ENCODE measurements at regions not wholly inside any gene's neighbourhood (a gene's known extent, or its start where the extent isn't known, plus 50 kb on each side); places are given as distances from the start of the nearest gene placed in this dataset.
"Not testable (repeated sequence)": the region's sequence is repeated elsewhere in the genome, so short reads cannot be mapped to it uniquely, and the experiment has no call there.

DNA sequence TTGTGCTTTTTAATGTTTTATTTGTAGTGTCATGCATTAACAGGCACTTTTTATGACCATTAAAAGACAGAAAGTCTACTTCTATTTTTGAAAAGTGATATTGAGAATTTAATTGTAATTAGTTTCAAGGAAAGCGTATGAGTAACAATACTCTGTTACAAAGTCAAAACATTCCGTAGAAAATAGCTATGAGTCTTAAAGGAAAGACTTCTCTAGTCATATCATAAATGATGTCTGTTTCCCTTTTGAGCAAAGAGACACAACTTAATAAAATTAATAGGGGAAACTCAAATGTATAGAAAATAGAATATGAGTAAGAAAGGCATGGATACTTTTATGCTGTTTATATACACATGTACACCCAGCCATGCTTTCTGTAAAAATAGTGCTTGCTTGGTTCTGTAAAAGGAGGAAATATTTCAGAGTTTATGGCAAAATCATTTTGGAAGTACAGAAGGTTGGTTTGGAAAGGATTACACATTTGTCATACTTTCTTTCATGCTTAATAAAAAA, 107.8 kb upstream of the AHI1 start:
- no peak for DNase-seq (ENCODE audit: low spot score)

DNA sequence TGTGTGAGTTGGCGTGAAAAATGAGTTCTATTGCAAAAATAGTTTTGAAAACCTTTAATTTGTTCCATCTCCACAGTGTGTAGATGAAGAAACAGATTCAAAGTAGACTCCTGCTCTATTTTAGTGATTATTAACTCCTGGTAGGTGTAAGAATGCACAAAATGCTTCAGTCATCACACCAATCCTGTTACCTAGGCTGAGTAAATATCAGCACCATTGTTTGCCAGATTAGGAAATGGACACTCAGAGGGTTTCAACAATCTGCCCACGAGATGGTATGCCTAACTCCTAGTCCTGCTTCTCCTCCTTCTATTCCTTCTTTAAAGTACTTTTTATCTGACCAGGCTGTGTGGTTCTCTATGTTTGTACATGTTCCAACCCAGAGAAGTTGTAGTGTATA, 108.9 kb upstream of the AHI1 start:
- no peak for DNase-seq (ENCODE audit: low spot score)

DNA sequence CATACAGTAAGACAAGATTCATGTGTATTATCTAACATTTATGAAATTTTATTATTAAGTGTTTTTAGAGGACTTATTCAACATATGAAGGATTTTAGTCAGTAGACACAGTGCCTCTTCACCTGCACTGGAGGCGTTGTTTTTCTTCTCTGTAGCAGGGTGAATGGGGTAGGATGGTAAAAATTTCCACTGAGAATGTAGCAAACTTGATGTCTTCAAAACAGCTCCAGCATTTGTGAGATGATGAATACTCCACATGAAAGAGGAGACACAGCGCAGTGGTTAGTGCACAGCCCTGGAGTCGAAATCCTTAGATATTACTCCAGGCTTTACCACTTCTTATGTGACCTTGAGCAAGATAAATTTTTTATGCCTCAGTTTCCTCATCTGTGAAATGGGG, 110.5 kb upstream of the AHI1 start:
- DNase-seq (ENCODE audit: low spot score): no peak

DNA sequence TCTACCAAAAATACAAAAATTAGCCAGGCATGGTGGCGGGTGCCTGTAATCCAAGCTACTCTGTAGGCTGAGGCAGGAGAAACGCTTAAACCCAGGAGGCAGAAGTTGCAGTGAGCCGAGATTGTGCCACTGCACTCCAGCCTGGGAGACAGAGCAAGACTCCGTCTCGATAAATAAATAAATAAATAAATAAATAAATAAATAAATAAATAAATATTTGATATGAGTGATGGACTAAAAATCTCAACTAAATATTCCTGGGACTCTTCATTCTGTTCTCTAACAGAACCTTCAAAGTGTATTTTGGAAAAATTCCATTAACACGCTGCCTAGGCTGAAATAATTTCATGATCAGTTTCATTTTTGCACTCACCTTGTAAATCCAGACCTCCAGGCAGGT, 112.7 kb upstream of the AHI1 start:
- not testable (repeated sequence) for DNase-seq (ENCODE audit: low spot score)

DNA sequence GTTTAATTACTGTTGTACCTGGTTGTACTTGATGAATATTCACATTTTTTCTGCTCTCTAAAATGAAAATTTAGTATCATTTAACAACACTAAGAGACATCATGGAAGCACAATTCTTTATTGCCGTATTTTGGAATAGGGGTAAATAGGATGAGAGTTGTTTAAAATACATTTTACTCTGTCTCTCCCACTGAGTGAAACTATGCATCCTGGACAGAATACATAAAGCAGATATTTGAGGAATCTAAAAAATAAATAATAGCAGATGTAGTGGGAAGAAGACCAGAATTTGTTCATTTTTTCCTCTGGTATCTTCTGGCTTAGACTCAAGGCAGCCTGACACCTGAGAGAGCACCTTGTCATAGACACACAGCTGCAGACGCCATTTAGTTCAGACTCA, 119.1 kb upstream of the AHI1 start:
- DNase-seq (ENCODE audit: low spot score): no peak

DNA sequence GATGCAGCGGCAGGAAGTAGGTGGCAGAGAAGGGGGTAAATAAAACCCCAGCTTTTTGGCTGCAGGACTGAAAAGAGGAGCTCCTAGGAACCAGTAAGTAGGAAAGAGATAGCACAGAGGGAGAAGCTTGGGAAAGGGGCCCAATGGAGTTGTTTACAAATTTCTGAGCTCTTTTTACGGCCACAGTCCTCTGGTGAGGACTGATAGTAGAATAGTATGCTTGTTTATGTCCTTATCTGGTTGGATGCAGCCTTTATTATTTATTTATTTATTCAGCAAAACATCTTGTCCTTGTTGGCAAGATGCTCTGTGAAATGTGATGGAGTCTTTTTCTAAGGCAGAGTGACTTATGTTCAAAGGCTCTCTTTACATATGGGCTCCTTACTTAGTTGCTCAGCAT, 119.7 kb upstream of the AHI1 start:
- DNase-seq (ENCODE audit: low spot score): no peak

DNA sequence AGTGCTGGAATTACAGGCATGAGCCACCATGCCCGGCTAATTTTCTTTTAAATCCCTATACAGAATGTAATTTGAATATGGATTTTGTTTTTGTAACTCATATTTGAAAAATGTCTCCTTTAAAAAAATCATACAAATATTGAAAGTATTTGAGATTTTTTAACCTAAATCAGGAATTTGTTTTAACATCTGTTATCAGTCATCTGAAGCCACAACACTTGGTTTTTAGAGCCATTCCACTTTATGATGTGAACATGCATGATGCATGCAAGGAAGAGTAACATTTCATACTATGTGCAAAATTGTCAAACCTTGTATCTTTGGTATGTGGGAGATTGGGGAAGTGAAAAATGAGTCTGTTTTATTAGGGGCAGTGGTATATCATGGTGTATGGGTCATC, 124.5 kb upstream of the AHI1 start:
- DNase-seq (ENCODE audit: low spot score): no peak

DNA sequence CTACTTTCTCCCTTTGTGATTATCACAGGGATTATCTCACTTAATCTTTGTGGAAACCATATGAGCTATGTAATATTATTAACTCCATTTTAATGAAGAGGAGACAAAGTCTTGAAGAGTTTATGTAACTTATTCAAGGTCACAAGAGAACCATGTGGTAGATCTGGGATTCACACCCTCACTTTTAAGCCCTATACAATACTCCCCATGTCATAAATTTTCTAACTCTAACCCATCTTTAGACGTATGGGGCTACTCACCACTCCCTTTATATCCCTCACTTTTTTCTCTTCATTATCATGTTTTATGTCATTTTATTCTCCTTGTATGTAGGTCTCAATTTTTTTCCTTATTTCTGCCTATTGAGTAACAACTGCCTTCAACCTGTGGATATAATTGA, 126.4 kb upstream of the AHI1 start:
- no peak for DNase-seq (ENCODE audit: low spot score)

DNA sequence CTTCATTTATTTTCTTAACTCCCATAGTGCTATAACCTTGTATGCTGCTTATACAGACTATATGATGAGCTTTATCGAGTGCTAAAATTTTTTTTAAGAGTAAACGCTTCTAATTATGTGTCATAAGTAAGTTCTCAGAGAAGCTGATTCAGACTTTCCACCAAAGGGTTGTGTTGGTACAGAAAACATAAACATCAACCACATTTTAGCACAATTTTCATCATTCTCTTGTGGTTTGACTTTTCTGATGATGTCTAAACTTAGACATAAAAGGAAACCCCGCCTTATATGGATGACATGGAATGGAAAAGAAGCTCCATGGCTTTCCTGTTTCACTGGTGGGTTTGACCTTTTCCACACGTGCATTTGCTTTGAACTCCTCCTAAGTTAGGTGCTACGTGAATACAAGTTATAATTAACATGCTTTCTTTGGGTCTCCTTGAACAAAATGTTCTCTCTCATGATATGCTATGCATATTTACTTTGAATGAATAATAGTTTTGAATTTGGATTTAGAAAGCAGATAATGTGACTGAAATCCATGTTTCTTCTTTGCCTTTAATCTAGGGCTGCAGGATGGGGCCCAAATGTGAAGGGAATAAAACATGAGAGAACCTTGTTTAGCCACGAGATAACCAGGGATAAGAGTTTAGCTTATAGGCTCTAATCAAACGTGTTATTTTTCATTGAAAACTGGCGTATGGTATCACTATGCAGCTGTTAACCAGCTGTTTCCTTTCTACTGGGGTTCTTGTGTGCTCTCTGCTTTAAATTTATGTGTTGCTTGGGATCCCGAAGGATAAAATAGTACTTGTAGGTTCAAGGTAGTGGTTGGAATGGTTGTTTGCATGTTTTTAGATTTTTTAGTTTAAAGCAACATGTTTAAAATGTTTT, 127.1 kb upstream of the AHI1 start:
- no peak for DNase-seq (ENCODE audit: low spot score)

DNA sequence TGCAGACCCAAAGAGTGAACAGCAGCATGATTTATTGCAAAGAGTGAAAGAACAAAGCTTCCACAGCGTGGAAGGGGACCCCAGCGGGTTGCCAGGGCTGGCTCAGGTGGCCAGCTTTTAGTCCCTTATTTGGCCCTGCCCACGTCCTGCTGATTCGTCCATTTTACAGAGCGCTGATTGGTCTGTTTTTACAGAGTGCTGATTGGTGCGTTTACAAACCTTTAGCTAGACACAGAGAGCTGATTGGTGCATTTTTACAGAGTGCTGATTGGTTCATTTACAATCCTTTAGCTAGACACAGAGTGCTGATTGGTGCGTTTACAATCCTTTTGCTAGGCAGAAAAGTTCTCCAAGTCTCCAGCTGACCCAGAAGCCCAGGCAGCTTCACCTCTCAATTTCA, 128.5 kb upstream of the AHI1 start:
- DNase-seq (ENCODE audit: low spot score): not testable (repeated sequence)

DNA sequence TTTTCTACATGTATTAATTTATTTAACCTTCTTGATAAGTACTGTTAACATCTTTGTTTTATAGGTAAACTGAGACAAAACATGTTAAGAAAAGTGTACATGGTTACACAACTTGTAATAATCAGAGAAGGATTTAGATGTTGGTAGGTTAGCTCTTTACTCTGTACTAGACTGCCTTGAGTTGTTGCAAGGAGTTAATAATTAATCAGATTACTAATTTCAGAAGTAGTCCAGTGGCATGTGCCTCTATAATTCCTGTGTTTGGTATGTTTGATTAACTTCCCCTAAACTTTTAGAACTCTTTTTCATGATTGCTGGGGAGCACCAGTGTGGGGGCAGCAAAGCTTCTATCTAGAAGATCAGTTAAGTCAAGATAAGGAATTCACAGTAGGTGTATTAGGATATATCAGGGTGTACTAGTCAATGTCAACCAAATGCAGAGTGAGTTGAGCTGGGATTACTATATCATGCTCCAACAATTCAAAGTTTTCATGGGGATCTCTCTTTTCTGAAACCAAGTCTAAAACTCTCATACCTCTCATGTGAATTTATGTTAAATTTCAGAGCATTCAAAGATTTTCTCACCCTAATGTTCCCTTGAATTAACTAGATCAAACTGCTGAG, 129.7 kb upstream of the AHI1 start:
- DNase-seq (ENCODE audit: low spot score): no peak

DNA sequence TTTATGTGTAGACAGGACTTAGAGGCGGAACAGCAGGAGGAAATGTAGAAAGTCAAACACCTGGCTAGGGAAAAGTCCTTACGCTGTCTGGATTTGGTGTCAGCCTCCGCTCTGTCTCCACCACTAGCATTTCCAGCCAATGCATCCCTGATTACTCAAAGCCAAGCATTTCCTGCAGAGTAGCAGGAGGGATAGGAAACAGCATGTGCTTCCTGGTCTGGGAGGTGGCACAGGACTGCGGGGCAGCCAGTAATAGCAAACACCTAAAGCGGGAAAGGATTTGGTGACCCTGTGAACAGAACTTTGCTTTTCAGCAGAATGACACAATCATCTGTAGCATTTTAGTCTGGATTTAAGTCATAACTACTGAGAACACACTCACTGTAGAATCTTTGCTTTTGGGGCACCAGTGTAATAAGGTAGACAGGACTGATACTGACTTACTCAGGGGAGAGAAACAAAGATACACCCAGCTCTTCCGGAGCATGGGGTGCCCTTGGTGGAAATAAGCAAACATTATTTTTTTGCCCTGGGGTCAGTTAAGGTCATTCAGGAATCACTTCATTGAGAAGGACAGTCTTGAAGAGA, 133.3 kb upstream of the AHI1 start:
- no peak for DNase-seq (ENCODE audit: low spot score)

DNA sequence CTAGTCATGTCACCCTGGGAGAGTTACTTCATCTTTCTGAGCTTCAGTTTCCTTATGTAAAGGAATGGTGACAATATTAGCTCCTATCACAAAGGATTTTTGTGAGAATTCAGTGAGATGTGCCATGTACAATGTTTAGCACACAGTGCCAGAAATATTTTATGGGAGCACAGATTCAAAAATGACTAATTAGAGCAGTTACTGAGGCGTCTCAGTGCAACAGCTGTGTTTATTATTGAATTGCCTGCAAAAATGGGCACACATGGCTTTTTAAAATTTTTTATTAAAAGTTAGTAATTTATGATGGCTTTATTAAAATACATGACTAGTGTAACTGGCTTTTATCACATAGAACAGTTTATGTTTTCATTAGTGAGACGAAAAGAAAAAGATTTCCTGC, 134.3 kb upstream of the AHI1 start:
- DNase-seq (ENCODE audit: low spot score): no peak

DNA sequence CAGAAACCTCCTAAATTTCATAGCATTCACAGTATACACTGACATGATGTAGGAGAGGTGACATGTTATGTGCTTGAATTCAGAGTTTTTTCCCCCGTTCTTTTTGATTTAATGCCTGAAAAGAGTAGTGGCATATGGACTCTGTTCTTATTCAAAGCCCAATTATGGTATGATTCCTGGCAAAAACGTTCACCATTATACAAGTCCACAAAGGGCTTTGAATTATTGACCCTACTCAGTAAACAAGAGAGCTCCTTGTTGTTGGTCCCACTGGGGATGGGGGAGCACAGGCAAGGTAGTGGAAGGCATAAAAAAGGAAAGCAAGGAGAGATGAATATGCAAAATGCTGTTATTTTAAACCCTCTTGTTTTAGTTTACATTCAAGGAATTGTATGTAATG, 136.0 kb upstream of the AHI1 start:
- DNase-seq (ENCODE audit: low spot score): no peak

DNA sequence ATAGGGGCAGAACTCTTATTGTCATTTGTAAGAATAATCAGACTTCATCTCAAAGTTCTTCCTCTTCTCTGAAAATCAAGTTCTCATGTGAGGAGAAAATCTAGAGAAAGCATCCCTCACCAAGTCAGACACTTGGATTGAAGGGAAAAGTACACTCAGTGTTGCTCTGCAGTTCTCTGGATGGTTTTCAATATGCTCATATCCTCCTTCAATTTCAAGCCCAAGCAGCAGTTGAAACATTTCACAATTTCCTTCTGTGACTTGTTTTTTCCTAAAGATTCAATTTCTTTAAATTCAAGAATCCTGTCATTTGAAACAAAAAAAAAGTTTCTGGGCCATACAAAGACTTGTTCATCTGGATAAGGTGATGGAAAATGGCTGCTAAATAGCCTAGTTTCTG, 140.2 kb upstream of the AHI1 start:
- no peak for DNase-seq (ENCODE audit: low spot score)

DNA sequence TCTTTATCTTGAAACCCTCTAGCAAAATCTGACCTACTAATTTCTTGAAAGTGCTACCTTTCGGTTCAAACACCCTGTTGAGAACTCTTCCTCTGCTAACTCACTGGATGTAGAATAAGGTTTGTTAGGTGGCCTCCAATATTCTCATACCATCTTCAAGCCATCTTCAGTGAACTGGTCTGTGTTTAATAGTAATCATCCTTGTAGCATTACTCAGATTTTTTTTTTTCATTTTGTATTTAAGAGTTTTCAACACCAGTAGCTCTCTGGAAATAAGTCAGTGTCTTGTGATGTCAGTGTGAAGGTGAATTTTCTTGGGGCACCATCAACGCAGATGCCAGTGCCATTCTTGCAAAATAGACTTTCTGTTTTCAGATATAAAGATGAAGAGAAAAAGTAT, 140.6 kb upstream of the AHI1 start:
- DNase-seq (ENCODE audit: low spot score): no peak

DNA sequence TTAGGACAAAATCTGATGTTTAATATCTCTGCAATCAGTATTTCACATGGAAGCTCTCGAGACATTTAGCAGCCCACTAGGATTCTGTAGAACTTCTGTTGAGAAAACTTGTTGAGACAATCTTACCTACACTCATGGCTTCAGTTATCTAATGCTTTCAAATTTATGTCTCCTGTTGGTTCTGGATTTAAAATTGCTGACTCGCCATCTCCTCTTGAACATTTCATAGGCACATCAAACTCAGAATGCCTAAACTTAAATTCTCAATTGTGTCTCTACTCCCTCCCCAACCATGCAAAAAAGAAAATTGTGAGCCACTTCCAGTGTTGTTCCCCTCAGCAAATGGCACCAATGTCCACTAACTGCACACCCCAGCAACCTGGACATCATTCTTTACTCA, 142.5 kb upstream of the AHI1 start:
- DNase-seq (ENCODE audit: low spot score): no peak

DNA sequence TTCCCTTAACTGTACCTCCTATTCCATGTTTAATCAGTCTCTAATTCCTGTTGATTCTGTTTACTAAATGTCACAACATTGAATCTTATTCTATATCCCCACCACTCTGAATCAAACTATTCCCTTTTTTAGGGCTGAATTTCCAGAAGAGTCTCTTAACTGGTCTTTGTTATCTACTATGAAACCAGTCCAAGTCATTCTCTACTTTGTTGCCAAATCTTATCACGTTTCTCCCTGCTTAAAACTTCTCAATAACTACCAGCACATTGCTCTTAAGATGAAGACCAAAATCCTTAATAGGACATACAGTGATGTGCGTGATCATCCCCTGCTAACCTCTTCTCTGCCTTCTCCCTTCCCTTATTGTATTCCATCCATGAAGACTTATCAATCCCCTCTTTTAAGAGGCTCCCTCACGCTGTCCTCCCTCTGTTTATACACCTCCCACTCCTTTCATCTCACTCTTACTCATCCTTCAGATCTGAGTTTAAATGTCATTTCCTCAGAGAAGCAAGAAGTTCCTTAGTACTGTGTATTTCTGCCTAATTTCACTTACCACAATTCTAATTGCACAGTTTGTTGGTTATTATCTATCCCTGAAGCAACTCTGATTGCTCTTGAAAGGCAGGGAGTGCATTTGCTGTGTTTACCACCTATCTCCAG, 143.0 kb upstream of the AHI1 start:
- DNase-seq (ENCODE audit: low spot score): no peak

DNA sequence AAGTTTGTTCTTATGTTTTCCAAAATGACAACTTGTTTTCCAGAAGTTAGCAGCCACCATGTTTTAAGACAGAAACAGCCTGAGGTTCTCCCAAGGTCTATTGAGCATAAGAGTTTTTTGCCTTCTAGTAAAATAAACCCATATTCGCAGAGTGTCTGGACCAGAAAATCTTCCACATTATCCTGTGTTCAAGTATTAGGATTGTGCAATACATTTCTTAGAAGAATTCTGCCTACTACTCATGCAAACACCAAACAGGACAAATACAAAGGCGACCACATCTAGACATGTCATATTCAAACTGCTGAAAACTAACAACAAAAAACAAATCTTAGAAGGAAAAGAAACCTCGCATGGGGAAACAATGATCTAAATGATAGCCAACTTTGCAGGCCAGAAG, 145.4 kb upstream of the AHI1 start:
- no peak for DNase-seq (ENCODE audit: low spot score)

DNA sequence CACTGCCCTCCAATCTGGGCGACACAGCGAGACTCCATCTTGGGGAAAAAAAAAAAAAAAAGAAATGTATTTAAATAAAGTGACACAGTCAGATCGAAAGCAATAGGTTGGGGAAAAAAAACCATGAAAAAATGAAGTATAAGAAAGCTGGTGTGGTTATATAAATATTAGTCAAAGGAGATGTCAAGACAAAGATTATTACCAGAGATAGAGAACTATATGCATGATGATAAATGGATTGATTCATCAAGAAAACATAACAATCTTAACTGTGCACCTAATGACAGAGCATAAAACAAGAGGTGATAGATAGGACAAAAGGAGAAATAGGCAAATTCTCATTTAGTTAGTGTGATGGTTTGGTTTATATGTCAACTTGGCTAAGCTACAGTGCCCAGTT, 146.9 kb upstream of the AHI1 start:
- no peak for DNase-seq (ENCODE audit: low spot score)

DNA sequence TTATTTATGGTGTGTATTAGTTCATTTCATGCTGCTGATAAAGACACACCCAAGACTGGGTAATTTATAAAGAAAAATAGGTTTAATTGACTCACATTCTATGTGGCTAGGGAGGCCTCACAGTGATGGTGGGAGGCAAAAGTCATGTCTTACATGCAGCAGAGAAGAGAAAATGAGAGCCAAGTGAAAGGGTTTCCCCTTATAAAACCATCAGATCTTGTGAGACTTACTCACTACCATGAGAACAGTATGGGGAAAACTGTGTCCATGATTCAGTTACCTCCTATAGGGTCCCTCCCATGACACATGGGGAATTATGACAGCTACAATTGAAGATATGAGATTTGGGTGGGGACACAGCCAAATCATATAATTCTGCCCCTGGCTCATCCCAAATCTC, 150.0 kb upstream of the AHI1 start:
- DNase-seq (ENCODE audit: low spot score): no peak

DNA sequence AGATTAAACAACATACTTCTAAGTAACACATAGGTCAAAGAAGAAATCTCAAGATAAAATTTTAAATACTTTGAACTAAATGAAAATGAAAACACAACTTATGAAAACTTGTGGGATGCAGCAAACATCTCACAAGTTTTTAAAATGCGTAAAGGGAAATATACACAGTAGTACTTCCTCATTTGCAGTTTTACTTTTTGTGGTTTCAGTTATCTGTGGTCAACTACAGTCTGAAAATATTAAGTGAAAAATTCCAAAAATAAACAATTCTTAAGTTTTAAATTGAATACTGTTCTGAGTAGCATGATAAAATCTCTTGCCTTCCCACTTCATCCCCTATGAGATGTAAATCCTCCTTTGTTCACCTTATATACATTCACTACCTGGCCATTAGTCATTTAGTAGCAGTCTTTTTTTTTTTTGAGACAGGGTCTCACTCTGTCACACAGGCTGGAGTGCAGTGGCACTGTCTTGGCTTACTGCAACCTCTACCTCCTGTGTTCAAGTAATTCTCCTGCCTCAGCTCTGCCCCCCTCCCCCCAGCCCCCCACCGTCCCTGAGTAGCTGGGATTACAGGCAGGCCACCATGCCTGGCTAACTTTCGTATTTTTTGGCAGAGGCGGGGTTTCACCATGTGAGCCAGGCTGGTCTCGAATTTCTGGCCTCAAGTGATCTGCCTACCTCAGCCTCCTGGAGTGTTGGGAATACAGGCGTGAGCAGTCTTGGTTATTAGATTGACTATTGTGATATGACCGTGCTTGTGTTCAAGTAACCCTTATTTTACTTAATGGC, 154.6 kb upstream of the AHI1 start:
- no peak for DNase-seq (ENCODE audit: low spot score)
